GM18858 (cell line): ENCODE measurements at regions not wholly inside any gene's neighbourhood (a gene's known extent, or its start where the extent isn't known, plus 50 kb on each side); places are given as distances from the start of the nearest gene placed in this dataset.

Source experiments
- ATAC-seq: cut with Tn5 transposase; IDR thresholded peaks from one replicate; pipeline ENCODE4 v1.9.1; 2021; ENCODE audit not compliant: unreplicated experiment

DNA sequence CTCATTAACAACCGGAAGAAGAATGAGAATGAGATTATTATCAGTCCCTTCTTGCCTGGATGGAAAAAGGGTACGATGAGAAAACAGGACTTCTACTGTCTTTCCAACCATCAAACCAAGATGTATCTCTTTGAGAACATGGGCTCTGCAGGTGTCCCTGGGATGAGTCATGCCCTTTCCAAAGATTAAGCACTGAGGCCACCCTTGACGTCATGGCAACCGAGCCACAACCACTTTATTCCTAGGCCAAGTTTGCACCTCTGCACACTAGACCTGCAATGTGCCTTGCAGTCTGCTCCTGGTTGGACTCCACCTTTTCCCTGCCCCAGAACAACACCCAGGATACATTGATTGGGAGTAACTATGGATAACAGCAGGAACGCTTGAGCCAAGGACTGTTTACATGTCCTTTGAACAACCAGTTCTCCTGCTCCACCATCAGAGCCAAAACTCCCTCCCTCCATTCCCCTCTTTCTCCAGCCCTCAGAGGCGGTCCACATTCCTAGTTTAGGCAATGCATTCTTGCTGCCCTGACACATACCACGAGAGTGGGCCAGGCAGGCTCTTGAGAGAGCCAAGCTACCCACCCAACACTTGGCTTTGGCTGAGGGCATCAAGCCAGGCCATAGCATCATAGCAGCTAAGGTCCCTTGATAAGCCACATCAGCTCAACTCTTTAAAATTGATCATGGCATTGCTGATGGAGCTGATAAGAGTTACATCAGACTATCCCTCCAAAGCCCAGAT is 310.7 kb downstream of the TNS1 start:
- no peak for ATAC-seq

GRCh38 chr2:217691516-217691915 is 311.3 kb downstream of the TNS1 start:
- no peak for ATAC-seq

DNA sequence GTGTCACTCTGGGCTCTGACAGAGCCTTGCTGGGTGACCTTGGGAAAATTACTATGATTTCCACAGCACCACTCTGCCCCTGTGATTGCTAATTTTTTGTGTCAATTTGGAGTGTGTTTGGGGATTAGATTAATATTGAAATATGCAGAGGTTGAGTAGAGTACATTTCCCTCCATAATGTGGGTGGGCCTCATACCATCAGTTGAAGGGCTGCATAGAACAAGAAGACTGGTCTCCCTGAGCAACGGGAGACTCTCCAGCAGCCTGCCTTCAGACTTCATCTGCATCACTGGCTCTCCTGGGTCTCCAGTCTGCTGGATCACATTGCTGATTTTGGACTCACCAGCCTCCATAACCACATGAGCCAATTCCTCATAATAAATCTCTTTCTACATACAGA is 313.7 kb downstream of the TNS1 start:
- ATAC-seq = no peak

GRCh38 chr2:217688494-217688893 is 314.3 kb downstream of the TNS1 start:
- ATAC-seq = no peak

DNA sequence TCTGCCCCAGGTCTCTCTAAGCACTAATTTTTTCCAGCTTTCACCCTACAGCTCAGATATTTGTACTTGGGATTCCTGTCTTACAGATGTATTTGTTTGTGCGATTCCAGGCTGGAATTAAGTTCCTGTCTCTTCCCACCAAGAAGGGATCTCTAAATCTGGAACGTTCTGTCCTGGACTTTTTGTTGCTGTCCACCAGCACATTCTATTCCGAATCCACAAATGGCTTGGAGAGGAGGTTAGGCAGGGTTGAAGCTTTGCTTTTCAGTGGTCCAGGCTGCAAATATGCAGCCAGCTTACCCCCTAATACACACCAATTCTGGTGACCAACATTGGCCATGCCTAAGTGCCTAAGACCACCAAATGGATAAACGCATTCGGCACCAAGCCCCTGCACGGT is 315.0 kb downstream of the TNS1 start:
- no peak for ATAC-seq

DNA sequence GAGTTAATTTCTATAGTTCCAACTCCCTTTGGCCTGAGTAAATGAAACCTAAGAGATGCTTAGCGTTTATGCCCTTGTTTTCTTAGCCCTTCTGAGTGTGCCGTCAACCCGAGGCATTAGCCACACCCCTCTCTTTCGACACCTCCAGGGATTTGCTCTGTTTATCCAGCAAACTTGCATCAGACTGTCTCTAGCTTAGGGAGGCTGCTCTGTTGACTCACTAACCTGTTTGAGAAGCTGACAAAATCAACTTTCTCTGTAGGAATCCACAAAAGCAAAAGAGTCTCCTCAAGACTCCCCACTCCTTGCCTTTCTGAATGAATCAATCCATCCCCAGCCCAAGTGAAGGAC is 317.6 kb downstream of the TNS1 start:
- no peak for ATAC-seq

GRCh38 chr2:217684431-217685254 is 318.2 kb downstream of the TNS1 start:
- no peak for ATAC-seq

GRCh38 chr2:217683106-217683870 is 319.5 kb downstream of the TNS1 start:
- no peak for ATAC-seq

GRCh38 chr2:217681791-217682190 is 321.0 kb downstream of the TNS1 start:
- no peak for ATAC-seq

GRCh38 chr2:217680381-217680780 is 322.4 kb downstream of the TNS1 start:
- ATAC-seq = no peak

DNA sequence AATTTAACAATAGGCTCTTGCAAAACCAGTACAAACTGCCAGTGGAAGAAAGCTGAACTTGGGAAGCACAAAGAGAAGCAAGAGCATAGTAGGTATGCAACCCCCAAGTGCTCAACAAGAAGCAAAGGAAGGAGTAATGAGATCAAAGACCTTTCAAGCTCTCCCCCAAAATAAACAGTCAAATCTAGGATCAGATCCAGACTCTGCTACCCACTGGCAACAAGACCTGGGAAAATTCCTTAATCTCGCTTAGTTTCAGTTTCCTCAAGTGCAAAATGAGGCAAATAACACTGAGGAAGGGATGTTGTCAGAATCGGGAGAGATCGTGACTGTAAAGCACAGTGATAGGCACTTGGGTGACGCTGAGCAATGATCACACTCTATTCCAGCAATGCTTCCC is 329.2 kb downstream of the TNS1 start:
- ATAC-seq = no peak

DNA sequence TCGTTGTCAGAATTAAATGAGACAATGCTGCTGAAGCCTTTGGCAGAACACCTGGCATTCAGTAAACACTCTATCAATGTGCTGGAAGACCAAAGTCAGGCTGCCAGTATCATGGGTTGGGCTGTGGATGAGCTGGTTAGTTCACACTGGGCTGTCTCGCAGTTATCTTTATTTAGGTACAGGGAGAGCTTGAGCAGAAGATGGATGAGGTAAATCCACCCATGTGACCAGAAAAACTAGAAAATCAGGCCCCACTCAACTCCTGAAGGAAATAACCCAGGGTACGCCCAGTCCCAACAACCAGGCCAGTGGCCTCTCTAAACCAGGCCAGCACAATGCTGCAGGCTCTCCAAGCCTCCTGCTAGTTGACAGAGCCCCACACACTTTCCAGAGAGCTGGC is 330.3 kb downstream of the TNS1 start:
- no peak for ATAC-seq

DNA sequence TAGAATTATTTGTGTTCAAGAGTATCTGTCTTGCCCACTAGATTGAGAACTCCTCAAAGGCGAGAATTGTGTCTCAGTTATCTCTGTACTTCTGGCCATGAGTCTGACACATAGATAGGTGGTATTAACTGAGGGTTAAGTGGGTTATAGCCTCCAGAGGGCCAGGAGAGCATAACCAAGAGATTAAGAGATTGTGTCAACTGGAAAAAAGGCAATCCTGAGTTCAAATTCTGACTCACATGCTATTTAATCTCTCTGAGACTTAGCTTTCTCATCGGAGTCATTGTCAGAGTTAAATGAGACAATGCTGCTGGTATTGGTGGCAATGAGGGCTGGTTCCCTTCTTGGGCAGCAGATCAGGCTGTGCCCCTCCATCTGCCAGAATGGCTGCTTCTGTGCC is 330.9 kb downstream of the TNS1 start:
- ATAC-seq = no peak

DNA sequence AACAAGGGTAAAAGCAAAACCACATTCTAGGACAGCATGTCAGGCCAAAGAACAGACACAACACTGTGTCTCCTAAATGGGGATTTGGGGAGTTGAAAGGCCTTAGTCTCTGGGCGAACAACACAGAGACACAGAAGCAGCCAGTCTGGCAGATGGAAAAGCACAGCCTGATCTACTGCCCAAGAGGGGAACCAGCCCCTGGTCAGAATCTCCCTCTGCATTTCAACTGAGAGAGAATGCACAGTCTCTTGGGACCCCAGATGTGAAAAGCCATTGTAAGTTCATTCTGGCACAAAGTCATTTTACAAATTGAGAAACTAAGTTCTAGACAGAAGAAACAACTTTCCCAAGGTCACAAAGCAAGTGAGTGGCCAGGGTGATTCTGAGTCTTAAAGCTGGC is 331.7 kb downstream of the TNS1 start:
- no peak for ATAC-seq

GRCh38 chr2:217669831-217670230 is 333.0 kb downstream of the TNS1 start:
- no peak for ATAC-seq

DNA sequence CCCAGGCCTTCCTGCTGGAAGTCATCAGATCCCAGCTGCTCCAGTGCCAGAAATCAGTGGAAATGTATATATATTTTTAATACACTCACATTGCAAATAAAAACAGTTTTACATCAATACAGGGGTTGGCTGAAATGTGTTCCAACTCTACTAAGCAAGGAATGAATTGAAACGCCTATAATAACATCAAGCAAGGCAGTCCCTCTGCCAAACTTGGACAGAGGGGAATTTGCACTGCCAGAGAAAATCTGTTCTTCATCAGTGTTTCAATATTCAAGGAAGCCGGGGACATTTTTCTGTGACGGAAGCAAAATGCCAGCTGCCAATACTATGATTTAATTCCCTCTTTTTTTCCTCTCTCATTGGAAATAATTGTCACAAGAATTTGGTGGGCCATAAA is 335.3 kb downstream of the TNS1 start:
- ATAC-seq = no peak

- no peak for ATAC-seq
These were observed 335.8 kb downstream of the TNS1 start for GRCh38 chr2:217667035-217667434.

- ATAC-seq = no peak
These were observed 336.5 kb downstream of the TNS1 start for GRCh38 chr2:217666338-217666737.

- ATAC-seq = no peak
These were observed 338.0 kb downstream of the TNS1 start for GRCh38 chr2:217664761-217665160.

DNA sequence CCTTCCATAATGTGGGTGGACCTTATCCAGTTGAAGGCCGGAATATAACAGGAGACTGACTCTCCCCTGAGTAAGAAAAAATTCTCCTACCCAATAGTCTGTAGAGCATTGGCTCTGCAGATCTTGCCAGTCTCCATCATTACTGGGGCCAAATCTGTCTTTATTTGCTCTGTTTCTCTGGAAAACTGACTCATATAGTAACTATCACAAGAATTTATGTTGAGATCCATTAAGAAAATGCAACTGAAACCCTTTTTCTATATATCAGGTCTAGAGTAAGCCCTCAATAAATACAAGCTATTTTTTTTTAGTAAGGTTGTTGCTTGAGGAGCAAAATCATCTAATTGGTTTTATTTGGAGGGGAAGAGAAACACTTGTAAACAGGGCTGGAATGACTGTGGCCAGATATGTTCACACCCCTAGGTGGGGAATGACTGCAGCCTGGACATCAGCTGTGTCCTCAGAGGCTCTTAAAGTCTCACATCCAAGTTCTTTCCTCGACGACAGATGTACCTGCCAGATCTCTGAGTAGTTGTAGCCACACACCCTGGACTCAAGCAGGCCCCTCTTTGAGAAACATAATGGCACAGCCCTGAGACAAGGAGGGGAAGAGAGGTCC is 339.7 kb downstream of the TNS1 start:
- ATAC-seq = no peak

DNA sequence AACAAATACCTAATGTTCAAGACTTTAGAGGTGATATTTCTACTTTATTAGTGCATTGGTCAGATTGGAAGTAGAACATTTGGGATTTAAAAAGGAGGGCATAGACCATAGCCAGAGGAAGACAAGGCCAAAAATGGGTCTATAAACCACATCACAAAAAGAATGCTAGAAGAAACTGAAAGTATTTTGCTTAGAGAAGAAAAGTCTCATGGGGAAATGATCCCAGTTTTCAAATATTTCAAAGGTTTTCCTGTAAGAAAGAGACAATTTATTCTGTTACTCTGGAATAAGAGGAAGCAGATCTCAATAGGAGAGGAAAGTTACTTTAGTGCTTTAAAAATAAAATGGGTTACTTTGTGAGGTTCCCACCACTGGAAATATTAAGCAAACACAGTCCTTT is 341.4 kb downstream of the TNS1 start:
- no peak for ATAC-seq
